ENCODE measurements at regions not wholly inside any gene's neighbourhood (a gene's known extent, or its start where the extent isn't known, plus 50 kb on each side); places are given as distances from the start of the nearest gene placed in this dataset.

GRCh38 chr14:59093902-59094301 lies 94.6 kb upstream of the DAAM1 start:
- Histone ChIP-seq H3K9me3 (ENCODE audit: low read depth) (no peaks in the 10 kb centered on the region), H3K4me3 (no peak overlapping the region), H3K27me3 (no peaks in the 10 kb centered on the region), H3K36me3 (no peaks in the 10 kb centered on the region), H4K20me1 (ENCODE audit: low read depth) (no peaks in the 10 kb centered on the region), H3K27ac (no peak overlapping the region), H3K9ac (no peak overlapping the region), H3F3A (ENCODE audit: low read depth) (no peaks in the 10 kb centered on the region), H3K79me2 (ENCODE audit: low read depth) (no peaks in the 10 kb centered on the region), H2AFZ (replicated peaks) (no peak overlapping the region), H3K4me2 (no peak overlapping the region), H3K4me1 (no peaks in the 10 kb centered on the region)
- no peak for TF ChIP-seq EZH2phosphoT487 (IDR thresholded peaks at IDR 0.05)
- TF ChIP-seq, protein P1, sequence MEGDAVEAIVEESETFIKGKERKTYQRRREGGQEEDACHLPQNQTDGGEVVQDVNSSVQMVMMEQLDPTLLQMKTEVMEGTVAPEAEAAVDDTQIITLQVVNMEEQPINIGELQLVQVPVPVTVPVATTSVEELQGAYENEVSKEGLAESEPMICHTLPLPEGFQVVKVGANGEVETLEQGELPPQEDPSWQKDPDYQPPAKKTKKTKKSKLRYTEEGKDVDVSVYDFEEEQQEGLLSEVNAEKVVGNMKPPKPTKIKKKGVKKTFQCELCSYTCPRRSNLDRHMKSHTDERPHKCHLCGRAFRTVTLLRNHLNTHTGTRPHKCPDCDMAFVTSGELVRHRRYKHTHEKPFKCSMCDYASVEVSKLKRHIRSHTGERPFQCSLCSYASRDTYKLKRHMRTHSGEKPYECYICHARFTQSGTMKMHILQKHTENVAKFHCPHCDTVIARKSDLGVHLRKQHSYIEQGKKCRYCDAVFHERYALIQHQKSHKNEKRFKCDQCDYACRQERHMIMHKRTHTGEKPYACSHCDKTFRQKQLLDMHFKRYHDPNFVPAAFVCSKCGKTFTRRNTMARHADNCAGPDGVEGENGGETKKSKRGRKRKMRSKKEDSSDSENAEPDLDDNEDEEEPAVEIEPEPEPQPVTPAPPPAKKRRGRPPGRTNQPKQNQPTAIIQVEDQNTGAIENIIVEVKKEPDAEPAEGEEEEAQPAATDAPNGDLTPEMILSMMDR (IDR thresholded peaks at IDR 0.05) = no peak
- TF ChIP-seq EZH2 (IDR thresholded peaks at IDR 0.05) = no peak
- H3K36me3 Mint-ChIP-seq = no peaks in the 10 kb centered on the region
- H3K4me1 Mint-ChIP-seq = no peaks in the 10 kb centered on the region
- no peaks in the 10 kb centered on the region for H3K9me3 Mint-ChIP-seq
- H3K4me3 Mint-ChIP-seq = no peak overlapping the region
- H3K27ac Mint-ChIP-seq = no peak overlapping the region
- DNase-seq (ENCODE audit: low spot score) = no peak
- peaks cover 2% of the 10 kb centered on the region for H3K27me3 Mint-ChIP-seq (ENCODE audit: insufficient read depth, low read depth)

- no peak overlapping the region for H2AFZ ChIP-seq (replicated peaks)
- TF ChIP-seq EZH2phosphoT487 (IDR thresholded peaks at IDR 0.05) = no peak
- TF ChIP-seq EZH2 (IDR thresholded peaks at IDR 0.05) = no peak
- TF ChIP-seq, protein P1 (IDR thresholded peaks at IDR 0.05) = no peak
Observed at GRCh38 chr14:59096303-59096702, 92.2 kb upstream of the DAAM1 start.

GRCh38 chr14:59097681-59098080 lies 90.8 kb upstream of the DAAM1 start:
- no peak overlapping the region for H3K4me3 ChIP-seq
- no peak overlapping the region for H3K9ac ChIP-seq
- no peak overlapping the region for H3K4me3 Mint-ChIP-seq
- H2AFZ ChIP-seq (replicated peaks) = no peak overlapping the region
- H4K20me1 ChIP-seq (ENCODE audit: low read depth) = no peaks in the 10 kb centered on the region
- DNase-seq (ENCODE audit: low spot score) = no peak
- H3K36me3 Mint-ChIP-seq = no peaks in the 10 kb centered on the region
- no peaks in the 10 kb centered on the region for H3K79me2 ChIP-seq (ENCODE audit: low read depth)
- no peaks in the 10 kb centered on the region for H3K27me3 ChIP-seq
- H3K9me3 Mint-ChIP-seq = peaks cover 4% of the 10 kb centered on the region
- no peaks in the 10 kb centered on the region for H3K9me3 ChIP-seq (ENCODE audit: low read depth)
- H3F3A ChIP-seq (ENCODE audit: low read depth) = no peaks in the 10 kb centered on the region
- H3K27ac ChIP-seq = no peak overlapping the region
- no peaks in the 10 kb centered on the region for H3K36me3 ChIP-seq
- peaks cover 2% of the 10 kb centered on the region for H3K27me3 Mint-ChIP-seq (ENCODE audit: insufficient read depth, low read depth)
- no peaks in the 10 kb centered on the region for H3K4me1 Mint-ChIP-seq
- no peaks in the 10 kb centered on the region for H3K4me1 ChIP-seq
- no peak overlapping the region for H3K4me2 ChIP-seq
- H3K27ac Mint-ChIP-seq = no peak overlapping the region
- TF ChIP-seq EZH2 (IDR thresholded peaks at IDR 0.05) (no peak), EZH2phosphoT487 (IDR thresholded peaks at IDR 0.05) (no peak)
- TF ChIP-seq, protein P1 (IDR thresholded peaks at IDR 0.05) = no peak

More at GRCh38 chr14:59096303-59096702, 92.2 kb upstream of the DAAM1 start:
- Mint-ChIP-seq H3K27ac (no peak overlapping the region), H3K9me3 (peaks cover 4% of the 10 kb centered on the region), H3K4me1 (no peaks in the 10 kb centered on the region), H3K4me3 (no peak overlapping the region), H3K27me3 (ENCODE audit: insufficient read depth, low read depth) (peaks cover 2% of the 10 kb centered on the region), H3K36me3 (no peaks in the 10 kb centered on the region)
- no peak overlapping the region for H3K9ac ChIP-seq
- H3K4me1 ChIP-seq = no peaks in the 10 kb centered on the region
- H3K79me2 ChIP-seq (ENCODE audit: low read depth) = no peaks in the 10 kb centered on the region
- no peak for DNase-seq (ENCODE audit: low spot score)
- no peak overlapping the region for H3K27ac ChIP-seq
- no peaks in the 10 kb centered on the region for H3F3A ChIP-seq (ENCODE audit: low read depth)
- H3K27me3 ChIP-seq = no peaks in the 10 kb centered on the region
- no peak overlapping the region for H3K4me3 ChIP-seq
- H3K9me3 ChIP-seq (ENCODE audit: low read depth) = no peaks in the 10 kb centered on the region
- no peak overlapping the region for H3K4me2 ChIP-seq
- no peaks in the 10 kb centered on the region for H4K20me1 ChIP-seq (ENCODE audit: low read depth)
- H3K36me3 ChIP-seq = no peaks in the 10 kb centered on the region

Data from neural progenitor cell (in vitro differentiated cells).